PFSK-1 (cell line): ENCODE measurements at regions not wholly inside any gene's neighbourhood (a gene's known extent, or its start where the extent isn't known, plus 50 kb on each side); places are given as distances from the start of the nearest gene placed in this dataset.

Source experiments
- FOXP2 ChIP-seq: optimal IDR thresholded peaks from 2 replicates; pipeline ENCODE3; 2011; ENCODE audit warnings: borderline replicate concordance, control low read depth, inconsistent platforms; ENCODE audit not compliant: insufficient read depth; ENCODE audit errors: extremely low read length, extremely low read depth
- POLR2AphosphoS5 ChIP-seq: IDR thresholded peaks from 2 replicates; pipeline ENCODE4 v1.6.1; 2012; ENCODE audit warnings: low read depth, mild to moderate bottlenecking, control low read depth, low read length, moderate library complexity
- SIN3A ChIP-seq: IDR thresholded peaks from 2 replicates; pipeline ENCODE4 v1.6.1; 2012; ENCODE audit warnings: mild to moderate bottlenecking, low read length, moderate library complexity, borderline replicate concordance; ENCODE audit not compliant: insufficient read depth
- TAF1 ChIP-seq: IDR thresholded peaks from 2 replicates; pipeline ENCODE4 v1.6.1; 2012; ENCODE audit warnings: low read length, control low read depth, borderline replicate concordance; ENCODE audit not compliant: insufficient read depth
- TF ChIP-seq, protein P1 (sequence below), 2 experiments: IDR thresholded peaks; 2 replicates each; pipeline versions ENCODE4 v1.6.1 to v1.8.0; 2011 to 2012; ENCODE audit warnings: low read depth in 2 of 2, low read length in 2 of 2, control low read depth in 1 of 2, inconsistent platforms in 1 of 2, mild to moderate bottlenecking in 1 of 2, moderate library complexity in 1 of 2; ENCODE audit not compliant: insufficient read depth in 1 of 2

DNA sequence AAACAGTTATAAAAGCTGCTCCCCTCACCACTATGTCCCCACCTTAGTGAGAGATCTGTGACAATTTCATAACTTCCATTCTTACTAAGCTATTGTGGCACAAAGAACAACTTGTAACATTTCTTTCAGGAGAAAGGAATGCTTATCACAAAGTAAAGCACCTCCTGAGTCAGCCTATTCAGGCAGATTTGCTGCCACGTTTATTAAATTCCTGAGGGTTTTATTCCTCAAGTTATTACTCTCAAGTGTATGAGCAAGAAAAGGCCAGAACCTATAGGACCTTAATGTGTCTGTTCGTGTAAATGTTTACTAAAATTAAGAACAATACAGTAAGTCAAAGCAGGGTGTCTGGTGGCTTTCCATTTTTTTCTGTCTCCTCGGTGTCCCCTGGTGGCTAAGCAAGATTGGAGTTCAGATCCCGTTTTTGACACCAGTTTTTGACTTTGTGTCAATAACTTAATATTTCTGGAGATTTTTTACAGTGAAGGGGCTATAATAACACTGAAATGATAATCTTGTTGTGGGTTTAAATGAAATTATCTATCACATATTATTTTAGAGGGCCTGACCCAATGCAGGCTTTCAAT lies 1539.6 kb downstream of the BRINP3 start:
- TF ChIP-seq FOXP2, result no peak
- no peak for TF ChIP-seq POLR2AphosphoS5
- TF ChIP-seq SIN3A, result no peak
- no peak for TF ChIP-seq TAF1
- TF ChIP-seq, protein P1, sequence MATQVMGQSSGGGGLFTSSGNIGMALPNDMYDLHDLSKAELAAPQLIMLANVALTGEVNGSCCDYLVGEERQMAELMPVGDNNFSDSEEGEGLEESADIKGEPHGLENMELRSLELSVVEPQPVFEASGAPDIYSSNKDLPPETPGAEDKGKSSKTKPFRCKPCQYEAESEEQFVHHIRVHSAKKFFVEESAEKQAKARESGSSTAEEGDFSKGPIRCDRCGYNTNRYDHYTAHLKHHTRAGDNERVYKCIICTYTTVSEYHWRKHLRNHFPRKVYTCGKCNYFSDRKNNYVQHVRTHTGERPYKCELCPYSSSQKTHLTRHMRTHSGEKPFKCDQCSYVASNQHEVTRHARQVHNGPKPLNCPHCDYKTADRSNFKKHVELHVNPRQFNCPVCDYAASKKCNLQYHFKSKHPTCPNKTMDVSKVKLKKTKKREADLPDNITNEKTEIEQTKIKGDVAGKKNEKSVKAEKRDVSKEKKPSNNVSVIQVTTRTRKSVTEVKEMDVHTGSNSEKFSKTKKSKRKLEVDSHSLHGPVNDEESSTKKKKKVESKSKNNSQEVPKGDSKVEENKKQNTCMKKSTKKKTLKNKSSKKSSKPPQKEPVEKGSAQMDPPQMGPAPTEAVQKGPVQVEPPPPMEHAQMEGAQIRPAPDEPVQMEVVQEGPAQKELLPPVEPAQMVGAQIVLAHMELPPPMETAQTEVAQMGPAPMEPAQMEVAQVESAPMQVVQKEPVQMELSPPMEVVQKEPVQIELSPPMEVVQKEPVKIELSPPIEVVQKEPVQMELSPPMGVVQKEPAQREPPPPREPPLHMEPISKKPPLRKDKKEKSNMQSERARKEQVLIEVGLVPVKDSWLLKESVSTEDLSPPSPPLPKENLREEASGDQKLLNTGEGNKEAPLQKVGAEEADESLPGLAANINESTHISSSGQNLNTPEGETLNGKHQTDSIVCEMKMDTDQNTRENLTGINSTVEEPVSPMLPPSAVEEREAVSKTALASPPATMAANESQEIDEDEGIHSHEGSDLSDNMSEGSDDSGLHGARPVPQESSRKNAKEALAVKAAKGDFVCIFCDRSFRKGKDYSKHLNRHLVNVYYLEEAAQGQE (IDR thresholded peaks at IDR 0.05; ENCODE audit: insufficient read depth in 1 of 2, low read depth in 2 of 2, low read length in 2 of 2), result no peak

DNA sequence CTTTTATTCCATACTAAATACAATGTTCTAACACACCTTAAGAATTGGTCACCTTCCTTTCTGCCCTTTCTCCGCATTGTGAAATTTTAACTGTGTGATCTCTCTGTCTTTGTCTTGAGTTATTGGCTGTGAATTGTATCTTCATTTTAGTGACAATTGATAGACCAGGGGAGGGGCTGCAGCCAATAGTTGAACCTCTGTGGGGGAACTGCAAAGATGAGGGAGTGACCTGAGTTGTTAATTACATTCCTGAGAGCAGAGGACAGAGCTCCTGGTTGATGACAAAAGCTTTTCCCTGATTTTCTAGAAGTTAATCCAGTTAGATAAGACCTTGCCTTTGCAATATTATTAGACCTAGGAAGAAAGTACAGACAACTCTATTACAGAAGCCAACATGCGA lies 1535.7 kb downstream of the BRINP3 start:
- TF ChIP-seq, protein P1 (IDR thresholded peaks at IDR 0.05; ENCODE audit: insufficient read depth in 1 of 2, low read depth in 2 of 2, low read length in 2 of 2), result no peak
- TF ChIP-seq TAF1 (no peak), POLR2AphosphoS5 (no peak), FOXP2 (no peak)

DNA sequence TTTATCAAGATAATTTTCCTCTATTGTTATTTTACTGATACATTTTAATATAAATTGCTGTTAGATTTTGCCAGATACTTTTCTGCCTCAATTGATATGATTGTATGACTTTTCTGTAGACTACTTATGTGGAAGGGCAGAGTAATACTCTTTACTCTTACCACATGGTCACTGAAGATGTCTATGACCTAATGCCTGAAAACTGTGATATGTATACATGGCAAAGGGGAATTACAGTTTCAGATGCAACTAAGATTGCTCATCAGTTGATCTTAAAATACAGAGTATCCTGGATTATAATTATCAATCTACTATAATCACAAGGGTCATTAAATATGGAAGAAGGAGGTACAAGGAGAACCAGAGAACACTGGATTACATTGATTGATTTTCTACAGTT lies 1528.0 kb downstream of the BRINP3 start:
- TF ChIP-seq FOXP2, result no peak
- no peak for TF ChIP-seq TAF1
- TF ChIP-seq POLR2AphosphoS5, result no peak
- TF ChIP-seq, protein P1 (IDR thresholded peaks at IDR 0.05; ENCODE audit: insufficient read depth in 1 of 2, low read depth in 2 of 2, low read length in 2 of 2), result no peak
- no peak for TF ChIP-seq SIN3A

DNA sequence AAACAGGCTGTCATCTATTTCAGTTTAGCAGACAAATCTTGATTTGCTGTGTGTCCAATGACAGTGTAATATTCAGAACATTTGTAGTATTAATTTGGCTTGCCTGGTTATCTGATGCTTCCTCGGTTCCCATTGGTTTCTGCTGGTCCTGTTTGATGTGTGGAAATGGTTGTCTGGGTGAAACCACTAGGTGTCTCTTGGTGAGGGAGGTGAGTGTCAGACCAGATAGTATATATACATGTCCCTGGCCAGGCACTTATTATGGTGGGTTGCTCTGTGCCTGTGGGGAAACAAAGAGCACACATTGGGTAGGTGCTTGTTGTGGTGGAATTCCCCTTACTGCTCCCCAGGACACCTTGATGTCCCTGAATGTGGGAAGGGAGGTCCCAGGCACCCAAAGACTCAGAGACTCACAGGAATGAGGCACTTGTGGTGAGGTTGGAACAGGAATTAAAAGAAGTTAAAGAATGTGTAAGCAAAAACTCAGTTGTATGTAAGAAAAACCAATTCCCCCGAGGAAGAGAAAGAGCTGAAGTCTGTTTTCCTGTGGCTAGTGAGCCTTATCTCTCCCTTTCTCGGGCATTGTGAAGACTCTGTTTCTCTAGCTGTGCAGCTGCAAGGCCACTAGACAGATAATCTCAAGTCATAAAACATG lies 1519.1 kb downstream of the BRINP3 start:
- TF ChIP-seq POLR2AphosphoS5, result no peak
- no peak for TF ChIP-seq SIN3A
- no peak for TF ChIP-seq FOXP2
- TF ChIP-seq TAF1, result no peak
- TF ChIP-seq, protein P1 (IDR thresholded peaks at IDR 0.05; ENCODE audit: insufficient read depth in 1 of 2, low read depth in 2 of 2, low read length in 2 of 2), result no peak
